ENCODE measurements at regions not wholly inside any gene's neighbourhood (a gene's known extent, or its start where the extent isn't known, plus 50 kb on each side); places are given as distances from the start of the nearest gene placed in this dataset.
"Not testable (repeated sequence)": the region's sequence is repeated elsewhere in the genome, so short reads cannot be mapped to it uniquely, and the experiment has no call there.

DNA sequence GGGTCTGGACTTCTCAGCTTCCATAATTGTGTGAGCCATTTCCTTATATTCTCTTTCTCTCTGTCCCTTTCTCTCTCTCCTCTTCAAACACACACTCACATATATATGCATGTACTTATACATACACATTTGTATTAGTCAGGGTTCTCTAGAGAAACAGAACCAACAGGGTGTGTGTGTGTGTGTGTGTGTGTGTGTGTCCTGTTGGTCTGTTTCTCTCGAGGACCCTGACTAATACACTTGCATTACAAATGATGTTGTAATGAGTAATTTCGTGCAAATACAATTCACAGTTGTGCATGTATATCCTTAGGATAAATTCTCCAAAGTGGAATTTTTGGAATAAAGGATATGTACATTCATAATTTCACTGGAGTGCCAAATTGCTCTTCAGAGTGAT lies 115.3 kb downstream of the NPIPB5 start:
- DNase-seq (ENCODE audit: low read depth in 2 of 2), result no peak

DNA sequence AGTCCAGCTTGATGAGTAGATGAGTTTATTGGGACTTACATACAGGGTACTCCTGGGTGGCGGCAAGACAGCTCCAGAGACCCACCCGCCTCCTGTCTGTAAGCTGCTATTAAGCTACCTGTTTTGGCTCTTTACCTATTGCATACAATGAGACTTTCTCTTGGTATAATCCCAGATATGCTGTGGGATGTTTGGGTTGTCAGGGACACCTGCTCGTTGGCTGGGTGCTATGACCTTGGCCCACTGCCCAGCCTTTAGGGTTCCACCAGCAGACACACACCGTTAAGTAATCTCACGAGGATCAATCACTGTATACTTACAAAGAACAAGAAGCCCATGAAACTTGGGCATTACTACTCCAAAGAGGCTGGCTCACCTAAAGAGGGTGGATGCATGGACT lies 116.4 kb downstream of the NPIPB5 start:
- no peak for DNase-seq (ENCODE audit: low read depth in 2 of 2)

DNA sequence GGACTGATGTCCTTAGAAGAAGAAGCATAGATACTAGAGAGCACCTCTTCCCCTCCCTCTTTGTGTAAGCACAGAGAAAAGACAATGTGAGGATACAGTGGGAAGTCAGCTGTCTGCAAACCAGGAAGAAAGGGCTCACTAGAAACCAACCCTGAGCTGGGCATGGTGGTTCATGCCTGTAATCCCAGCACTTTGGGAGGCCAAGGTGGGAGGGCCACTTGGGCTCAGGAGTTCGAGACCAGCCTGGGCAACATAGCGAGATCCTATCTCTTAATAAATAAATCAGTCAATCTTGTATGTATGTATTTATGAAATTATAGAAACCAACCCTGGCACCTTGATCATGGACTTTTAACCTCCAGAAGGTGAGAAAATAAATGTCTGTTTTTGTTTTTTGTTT lies 118.3 kb downstream of the NPIPB5 start:
- no peak for DNase-seq (ENCODE audit: low read depth in 2 of 2)

DNA sequence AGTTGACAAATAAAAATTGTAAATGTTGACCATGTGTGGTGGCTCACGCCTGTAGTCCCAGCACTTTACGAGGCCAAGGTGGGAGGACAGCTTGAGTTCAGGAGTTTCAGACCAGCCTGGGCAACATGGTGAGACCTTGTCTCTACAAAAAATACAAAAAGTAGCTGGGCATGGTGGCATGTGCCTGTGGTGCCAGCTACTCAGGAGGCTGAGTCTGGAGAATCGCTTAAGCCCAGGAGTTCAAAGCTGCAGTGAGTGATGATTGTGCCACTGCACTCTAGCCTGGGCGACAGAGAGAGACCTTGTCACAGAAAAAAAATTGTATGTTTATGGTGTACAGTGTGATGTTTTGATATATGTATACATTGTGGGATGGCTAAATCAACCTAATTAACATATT lies 119.6 kb downstream of the NPIPB5 start:
- no peak for DNase-seq (ENCODE audit: low read depth in 2 of 2)

DNA sequence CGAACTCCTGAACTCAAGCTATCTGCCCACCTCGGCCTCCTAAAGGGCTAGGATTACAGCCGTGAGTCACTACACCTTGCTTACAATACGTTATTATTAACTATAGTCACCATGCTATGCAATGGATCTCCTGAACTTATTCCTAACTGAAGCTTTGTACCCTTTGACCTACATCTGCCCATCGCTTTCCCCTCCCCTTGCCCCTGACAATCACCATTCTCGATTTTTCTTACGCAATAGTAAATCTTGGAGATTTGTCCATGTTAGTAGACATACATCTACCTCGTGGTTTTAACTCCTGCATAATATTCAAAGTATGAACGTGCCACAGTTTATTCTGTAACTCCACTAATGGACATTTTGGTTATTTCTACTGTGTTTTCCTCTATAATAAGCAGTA lies 120.6 kb downstream of the NPIPB5 start:
- no peak for DNase-seq (ENCODE audit: low read depth in 2 of 2)

DNA sequence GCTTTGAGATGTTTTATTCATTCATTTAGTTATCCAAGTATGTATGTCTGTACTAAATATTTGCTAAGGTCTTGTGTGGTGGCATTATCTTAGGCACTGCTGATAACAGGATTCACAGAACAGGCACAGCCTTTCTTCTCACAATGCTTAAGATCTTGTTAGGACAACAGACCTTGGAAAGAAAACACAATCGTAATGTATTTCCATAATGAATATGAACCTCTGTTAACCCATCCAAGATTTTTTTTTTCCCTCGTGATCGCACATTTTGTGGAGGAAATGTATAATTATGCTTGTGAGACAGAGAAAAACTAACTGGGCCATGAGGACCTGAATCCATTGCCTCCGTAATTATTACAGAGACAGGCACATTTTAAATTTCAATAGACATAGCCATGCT lies 121.9 kb downstream of the NPIPB5 start:
- no peak for DNase-seq (ENCODE audit: low read depth in 2 of 2)

DNA sequence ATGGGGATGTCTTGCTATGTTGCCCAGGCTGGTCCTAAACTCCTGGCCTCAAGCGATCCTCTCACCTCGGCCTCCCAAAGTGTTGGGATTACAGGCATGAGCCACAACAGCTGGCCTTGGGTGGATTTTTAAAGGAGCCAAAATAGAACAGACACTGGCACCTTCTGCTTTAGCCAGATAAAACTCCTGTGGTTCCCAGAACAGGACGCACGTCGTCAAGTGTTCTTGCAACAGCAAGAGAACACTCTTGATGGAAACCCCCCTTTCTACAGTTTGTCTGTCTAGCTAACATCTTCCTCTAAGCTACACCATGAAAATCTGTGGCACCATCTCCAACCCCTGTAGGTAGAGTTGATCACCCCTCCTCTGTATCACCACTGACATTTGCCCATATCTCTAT lies 122.6 kb downstream of the NPIPB5 start:
- no peak for DNase-seq (ENCODE audit: low read depth in 2 of 2)

DNA sequence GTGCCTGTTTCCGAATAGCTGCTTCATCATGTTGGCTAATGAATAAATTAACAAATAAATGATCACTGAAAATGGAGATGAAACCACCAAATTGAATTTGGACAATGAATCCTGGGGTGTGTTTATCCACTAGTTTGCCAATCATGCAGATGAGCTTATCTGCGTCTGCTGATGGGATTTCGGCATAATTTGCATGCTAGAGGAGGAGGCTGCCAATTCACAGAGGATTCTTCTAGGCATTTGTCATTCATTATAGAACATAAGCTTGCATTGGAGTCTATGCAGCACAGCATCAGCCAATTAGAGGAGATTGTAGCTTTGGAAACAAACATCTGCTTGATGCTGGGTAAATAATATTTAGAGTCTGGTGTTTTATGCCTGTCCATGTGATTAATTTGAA lies 123.1 kb downstream of the NPIPB5 start:
- no peak for DNase-seq (ENCODE audit: low read depth in 2 of 2)

DNA sequence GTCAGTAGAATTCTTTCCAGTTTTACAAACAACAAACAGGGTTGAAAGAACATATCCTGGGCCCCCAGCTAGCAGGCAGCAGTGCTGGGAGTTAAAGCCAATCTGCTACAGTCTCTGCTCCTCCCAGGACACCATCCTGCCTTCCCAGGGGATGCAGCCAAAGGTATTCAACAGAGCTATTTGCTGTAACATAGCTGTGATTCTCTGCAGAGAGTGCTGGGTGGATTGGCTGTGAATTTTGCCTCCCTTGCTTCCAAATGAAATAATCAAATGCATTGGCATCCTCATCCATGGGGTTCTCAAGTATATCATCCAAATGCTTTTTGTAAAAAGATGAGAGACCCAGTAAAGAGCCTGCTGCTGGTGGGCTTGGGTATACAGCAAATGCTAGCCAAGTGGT lies 124.3 kb downstream of the NPIPB5 start:
- no peak for DNase-seq (ENCODE audit: low read depth in 2 of 2)

DNA sequence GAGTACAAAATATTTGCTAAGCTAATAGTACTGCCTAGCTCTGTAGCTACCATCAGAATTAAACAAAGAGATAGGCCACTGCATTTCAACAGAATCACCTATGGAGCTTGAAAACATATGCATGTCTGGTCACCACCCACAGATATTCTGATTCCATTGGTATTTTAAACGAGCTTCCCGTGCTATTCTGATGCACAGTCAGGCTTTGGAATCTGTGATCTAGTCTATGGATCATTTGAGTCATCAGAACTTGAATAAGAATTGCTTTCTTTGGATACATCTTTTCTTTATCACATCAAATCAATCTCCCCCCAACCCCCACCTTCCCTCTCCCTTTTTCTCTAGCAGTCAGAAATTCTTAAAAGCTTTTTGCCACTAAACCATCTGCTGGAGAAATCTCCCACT lies 124.7 kb downstream of the NPIPB5 start:
- DNase-seq (ENCODE audit: low read depth in 2 of 2), result no peak

DNA sequence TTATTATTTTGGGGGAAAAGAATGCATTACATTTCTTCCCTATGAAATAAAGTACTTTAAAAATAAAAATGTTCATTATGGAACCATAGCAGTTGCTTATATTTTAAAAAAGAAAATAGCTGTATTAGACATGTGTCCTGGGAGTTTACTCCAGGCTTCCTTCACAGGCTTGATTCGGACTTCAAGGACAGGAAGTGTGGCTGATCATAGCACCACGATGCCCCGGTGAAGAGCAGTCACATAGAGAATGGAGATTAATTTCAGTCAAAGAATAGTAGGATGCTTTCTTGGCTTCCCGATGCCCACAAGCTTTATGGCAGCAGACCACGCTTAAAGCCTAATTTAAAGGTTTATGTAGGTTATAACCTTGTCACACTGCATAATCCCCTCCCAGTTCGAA lies 125.1 kb downstream of the NPIPB5 start:
- no peak for DNase-seq (ENCODE audit: low read depth in 2 of 2)

DNA sequence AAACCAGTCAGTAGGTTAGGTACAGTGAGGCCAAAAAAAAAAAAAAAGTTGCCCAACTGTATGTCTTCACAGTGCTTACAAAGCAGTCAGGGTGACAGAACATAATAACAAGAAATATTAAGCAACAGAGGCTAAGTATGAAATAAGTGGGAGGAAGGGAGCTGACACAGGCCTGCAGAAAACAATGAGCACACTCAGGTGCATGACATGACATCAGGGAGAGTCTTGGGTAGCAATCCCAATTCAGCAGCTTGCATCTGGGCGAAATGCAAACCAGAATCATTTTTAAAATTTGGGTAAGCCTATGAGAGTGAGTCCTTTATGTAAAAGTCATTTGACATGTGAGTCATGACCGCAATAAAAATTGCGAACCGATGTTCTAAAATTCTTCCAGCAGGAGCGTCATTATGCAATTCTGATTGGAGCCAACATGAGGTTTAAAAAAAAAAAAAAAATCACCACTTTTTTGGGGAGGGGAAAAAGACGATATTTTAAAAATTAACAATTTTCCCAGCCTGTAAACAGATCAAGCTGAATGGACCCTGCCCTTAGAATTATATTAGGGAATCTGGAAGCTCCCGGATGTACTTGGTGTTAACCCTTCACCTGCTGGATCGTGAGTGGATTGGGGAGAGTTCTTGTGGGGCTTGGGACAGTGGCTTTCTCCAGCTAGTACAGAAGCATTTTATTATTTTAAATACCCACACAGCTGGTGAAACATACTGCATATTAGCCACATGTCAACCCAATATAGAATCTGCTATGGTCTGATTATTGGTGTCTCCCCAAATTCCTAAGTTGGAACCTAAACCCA lies 127.9 kb downstream of the NPIPB5 start:
- DNase-seq (ENCODE audit: low read depth in 2 of 2), result no peak

DNA sequence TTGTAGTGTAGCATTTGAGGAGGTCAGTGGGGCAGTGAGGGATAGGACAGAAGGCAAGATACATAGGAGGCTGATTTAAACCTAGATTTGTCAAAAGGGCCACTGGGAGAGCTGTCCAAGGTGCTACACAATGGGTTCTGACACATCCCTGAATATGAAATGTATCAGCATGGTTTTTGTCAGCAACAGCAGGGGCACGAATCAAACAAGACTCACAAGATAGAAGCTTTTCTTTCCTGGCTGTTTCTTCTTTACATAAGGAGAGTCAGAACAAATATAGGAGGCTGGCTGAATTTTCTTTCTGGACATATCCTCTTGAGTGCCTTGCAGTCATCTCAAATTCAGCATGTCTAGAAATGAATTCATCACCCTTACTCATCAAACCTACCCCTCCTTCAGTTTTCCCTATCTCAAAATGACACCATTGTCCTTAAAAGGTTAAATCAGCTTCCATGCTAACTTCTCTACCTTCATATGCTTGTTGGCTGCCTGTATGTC lies 130.5 kb downstream of the NPIPB5 start:
- DNase-seq (ENCODE audit: low read depth in 2 of 2), result peak in 1 of 2 donors; percentile 55

DNA sequence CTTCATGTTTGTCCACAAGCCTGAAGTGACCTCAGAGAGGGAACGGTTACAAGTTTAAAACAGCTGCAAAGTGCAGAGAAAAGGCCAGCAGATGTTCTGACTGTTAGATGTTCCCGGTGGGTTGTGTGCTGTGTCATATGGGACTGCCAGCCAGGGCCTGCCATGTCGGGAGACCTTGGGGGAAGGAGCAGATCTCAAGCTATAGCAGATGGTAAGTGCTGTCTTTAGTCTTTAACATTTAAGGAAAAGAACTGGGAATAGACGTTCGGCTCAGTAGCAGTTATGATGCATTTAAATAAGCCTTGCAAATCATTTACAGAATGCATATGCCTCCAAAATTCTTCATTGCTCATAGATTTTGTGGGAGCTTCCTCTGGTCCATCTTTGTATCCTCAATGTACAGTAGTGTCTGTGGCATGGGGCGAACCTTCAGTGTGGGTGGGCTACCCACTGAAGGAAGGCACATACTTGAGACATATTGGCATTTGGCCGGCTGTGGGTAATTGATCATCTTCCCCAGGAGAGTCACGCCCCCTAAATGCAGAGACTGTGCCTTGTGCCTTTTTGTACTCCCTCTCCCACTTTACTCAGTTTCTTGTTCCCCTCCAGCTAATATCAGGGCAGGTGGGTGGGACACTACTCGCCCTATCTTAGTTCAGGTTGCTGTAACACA lies 131.9 kb downstream of the NPIPB5 start:
- no peak for DNase-seq (ENCODE audit: low read depth in 2 of 2)

DNA sequence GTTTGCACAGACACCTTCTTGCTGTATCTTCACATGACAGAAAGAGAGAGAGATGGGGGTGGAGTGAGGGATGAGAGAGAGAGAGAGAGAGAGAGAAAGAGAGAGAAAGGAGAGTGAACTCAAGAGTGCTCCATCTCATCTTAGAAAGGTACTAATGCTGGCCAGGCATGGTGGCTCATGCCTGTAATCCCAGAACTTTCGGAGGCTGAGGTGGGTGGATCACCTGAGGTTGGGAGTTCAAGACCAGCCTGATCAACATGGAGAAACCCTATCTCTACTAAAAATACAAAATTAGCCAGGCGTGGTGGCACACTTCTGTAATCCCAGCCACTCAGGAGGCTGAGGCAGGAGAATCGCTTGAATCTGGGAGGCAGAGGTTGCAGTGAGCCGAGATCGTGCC lies 132.5 kb downstream of the NPIPB5 start:
- DNase-seq (ENCODE audit: low read depth in 2 of 2), result not testable (repeated sequence)

DNA sequence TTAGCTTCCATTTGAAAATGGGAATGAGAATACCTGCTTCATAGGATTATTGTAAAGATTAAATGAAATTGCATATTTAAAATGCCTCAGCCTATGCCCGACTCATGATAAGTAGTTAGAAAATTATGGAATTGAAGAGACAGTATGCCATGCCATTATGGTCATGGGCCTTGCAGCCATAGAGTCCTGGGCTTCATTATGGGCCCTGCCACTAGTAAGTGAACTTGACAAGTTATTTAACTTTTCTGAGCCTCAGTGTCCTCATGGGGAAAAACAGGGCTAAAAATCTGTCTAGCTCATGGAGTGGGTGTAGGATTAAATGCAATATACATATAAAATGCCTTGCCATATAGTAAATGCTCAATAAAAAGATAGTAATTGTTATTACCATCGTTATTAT lies 133.2 kb downstream of the NPIPB5 start:
- no peak for DNase-seq (ENCODE audit: low read depth in 2 of 2)

DNA sequence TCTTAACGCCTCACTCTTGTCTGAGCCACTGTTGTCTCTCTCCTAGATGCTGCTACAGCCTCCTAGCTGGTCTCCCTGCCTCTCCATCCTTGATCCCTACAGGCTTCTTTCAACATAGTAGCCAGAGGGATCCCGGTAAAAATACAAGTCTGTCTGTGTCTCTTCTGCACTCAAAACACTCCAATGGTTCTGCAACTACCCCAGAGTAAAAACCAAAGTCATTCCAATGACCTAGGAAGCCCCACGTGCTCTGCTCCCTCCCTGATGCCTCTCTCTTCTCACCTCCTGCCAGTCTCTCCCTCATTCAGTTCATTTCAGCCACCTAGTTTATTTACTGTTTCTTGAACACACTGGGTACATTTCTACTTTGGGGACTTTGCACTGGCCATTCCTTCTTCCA lies 135.2 kb downstream of the NPIPB5 start:
- no peak for DNase-seq (ENCODE audit: low read depth in 2 of 2)

DNA sequence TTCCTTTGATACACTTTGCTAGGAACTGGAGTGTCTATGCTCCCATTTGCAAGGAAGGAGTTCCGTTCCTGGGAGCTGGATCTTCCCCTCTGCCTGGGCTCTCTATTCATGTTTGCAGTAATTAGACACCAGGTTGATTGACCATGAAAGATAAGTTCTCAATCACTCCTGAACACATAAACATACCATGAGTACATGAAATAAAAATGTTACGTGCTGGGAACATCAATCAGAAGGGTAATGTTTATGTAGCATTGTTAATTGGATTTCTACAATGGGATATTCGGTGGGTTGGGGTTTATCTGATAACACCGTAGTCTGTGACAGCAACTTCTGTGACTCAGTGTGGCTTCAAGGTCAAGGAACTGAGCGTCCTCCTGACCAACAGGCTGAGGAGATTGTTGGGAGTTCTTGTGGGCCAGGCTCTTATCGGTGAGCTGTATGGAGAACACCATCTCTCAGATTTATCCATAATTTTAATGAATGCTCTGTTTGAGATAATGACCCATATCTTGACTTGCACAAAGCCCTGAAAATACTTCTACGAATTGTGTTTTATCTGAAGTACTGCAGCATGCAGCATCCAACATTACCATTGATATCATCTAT lies 136.4 kb downstream of the NPIPB5 start:
- DNase-seq (ENCODE audit: low read depth in 2 of 2), result no peak

DNA sequence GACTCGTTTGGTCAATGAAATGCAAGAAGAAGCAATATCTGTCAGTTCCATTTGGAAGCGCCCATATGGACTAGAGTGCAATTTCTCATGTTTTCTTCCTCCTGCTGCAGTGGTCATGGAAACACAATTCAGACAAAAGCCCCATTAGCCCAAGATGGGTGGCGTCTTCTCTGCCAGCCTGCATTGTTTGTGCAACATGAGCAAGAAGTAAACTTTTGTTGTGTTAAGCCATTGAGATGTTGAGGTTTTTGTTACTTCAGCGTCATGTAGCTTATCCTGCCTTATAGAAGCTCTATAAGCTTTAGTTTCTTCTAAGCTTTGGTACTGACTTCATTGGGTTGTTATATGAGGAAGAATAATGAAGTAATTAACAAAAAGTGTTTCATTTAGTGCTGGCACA lies 137.4 kb downstream of the NPIPB5 start:
- no peak for DNase-seq (ENCODE audit: low read depth in 2 of 2)

DNA sequence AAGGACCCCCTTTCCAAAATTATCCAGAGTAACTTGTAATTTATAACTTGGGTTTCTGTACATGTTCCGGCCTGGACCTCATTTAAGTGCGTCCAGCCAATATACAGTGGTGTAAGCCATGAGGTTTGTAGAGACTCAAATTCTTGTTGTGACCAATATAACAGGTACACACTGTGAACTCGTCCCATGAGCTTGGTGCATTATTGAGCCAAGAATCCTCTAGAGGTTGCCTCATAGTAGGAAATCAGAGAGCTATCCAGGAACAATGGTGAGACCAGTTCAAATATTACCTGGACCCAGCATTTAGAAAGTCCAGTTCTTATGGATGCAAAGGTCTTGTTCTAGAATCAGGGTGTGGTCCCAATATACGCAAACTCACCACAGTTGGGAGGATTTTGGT lies 138.2 kb downstream of the NPIPB5 start:
- DNase-seq (ENCODE audit: low read depth in 2 of 2), result no peak

DNA sequence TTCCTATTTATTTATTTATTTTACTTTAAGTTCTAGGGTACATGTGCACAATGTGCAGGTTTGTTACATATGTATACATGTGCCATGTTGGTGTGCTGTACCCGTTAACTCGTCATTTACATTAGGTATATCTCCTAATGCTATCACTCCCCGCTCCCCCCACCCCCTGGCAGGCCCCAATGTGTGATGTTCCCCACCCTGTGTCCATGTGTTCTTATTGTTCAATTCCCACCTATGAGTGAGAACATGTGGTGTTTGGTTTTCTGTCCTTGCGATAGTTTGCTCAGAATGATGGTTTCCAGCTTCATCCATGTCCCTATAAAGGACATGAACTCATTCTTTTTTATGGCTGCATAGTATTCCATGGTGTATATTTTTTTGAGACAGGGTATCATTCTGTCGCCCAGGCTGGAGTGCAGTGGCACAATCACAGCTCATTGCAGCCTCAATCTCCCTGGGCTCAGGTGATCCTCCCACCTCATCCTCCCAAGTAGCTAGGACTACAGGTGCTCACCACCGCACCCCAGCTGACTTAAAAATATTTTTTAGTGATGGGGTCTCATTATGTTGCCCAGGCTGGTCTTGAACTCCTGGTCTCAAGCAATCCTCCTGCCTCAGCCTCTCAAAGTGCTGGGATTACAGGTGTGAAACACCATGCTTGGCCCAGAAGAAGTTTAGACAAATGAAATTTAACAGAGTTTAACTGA lies 140.6 kb downstream of the NPIPB5 start:
- DNase-seq (ENCODE audit: low read depth in 2 of 2), result not testable (repeated sequence)

DNA sequence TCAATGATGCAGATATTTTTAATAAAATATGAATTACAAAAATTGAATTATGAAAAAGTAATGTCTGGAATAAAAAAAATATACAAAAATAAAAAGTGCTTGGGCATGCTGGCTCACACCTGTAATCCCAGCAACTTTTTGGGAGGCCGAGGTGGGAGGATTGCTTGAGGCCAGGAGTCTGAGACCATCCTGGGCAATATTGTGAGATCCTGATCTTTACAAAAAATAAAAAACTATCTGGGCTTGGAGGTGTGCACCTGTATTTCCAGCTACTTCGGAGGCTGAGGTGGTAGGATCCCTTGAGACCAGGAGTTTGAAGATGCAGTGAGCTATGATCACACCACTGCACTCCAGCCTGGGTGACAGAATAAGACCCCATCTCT lies 141.8 kb downstream of the NPIPB5 start:
- DNase-seq (ENCODE audit: low read depth in 2 of 2), result no peak
